H9 (cell line): ENCODE measurements at regions not wholly inside any gene's neighbourhood (a gene's known extent, or its start where the extent isn't known, plus 50 kb on each side); places are given as distances from the start of the nearest gene placed in this dataset.

Source experiments
- DNase-seq: peaks from one replicate; pipeline ENCODE4 v3.0.0-alpha.2; 2017
- H2AFZ ChIP-seq: one replicate; pipeline ENCODE4 v1.6.1; 2013; ENCODE audit warnings: mild to moderate bottlenecking, low read length, control low read depth, moderate library complexity
- H2AK5ac ChIP-seq: 2 replicates; pipeline ENCODE4 v1.6.1; 2013; ENCODE audit warnings: low read length, control low read depth, mixed read lengths; ENCODE audit not compliant: insufficient read length
- H2BK120ac ChIP-seq: one replicate; pipeline ENCODE4 v1.6.1; 2013; ENCODE audit warnings: low read depth, mild to moderate bottlenecking, low read length, control low read depth, inconsistent platforms; ENCODE audit not compliant: poor library complexity, severe bottlenecking
- H2BK12ac ChIP-seq: 2 replicates; pipeline ENCODE4 v1.6.1; 2013; ENCODE audit warnings: low read length, control low read depth, mixed read lengths, low read depth; ENCODE audit not compliant: insufficient read length
- H2BK15ac ChIP-seq: 2 replicates; pipeline ENCODE4 v1.6.1; 2013; ENCODE audit warnings: low read depth, low read length, control low read depth
- H2BK20ac ChIP-seq: one replicate; pipeline ENCODE4 v1.6.1; 2013; ENCODE audit warnings: low read depth, mild to moderate bottlenecking, low read length, control low read depth, inconsistent platforms; ENCODE audit not compliant: poor library complexity, severe bottlenecking
- H2BK5ac ChIP-seq: 2 replicates; pipeline ENCODE4 v1.6.1; 2013; ENCODE audit warnings: low read length, control low read depth, mixed read lengths; ENCODE audit not compliant: insufficient read length
- H3K14ac ChIP-seq: 2 replicates; pipeline ENCODE4 v1.6.1; 2013; ENCODE audit warnings: low read length, control low read depth; ENCODE audit not compliant: insufficient read depth
- H3K18ac ChIP-seq: 2 replicates; pipeline ENCODE4 v1.6.1; 2013; ENCODE audit warnings: low read depth, mild to moderate bottlenecking, mixed read lengths, low read length, control low read depth; ENCODE audit not compliant: insufficient read length
- H3K23ac ChIP-seq: 2 replicates; pipeline ENCODE4 v1.6.1; 2013; ENCODE audit warnings: low read length, control low read depth, mixed read lengths, low read depth; ENCODE audit not compliant: insufficient read length
- H3K23me2 ChIP-seq: 2 replicates; pipeline ENCODE4 v1.6.1; 2013; ENCODE audit warnings: low read depth, mild to moderate bottlenecking, mixed read lengths, low read length, control low read depth; ENCODE audit not compliant: insufficient read length, poor library complexity, severe bottlenecking
- H3K27ac ChIP-seq: 2 replicates; pipeline ENCODE4 v1.5.1; 2013; ENCODE audit warnings: low read length, control low read depth, mixed read lengths, low read depth; ENCODE audit not compliant: insufficient read length
- H3K27me3 ChIP-seq: 2 replicates; pipeline ENCODE4 v1.6.1; 2013; ENCODE audit warnings: low read length, control low read depth, inconsistent platforms; ENCODE audit not compliant: insufficient read depth
- H3K4ac ChIP-seq: 2 replicates; pipeline ENCODE4 v1.6.1; 2013; ENCODE audit warnings: low read depth, mild to moderate bottlenecking, control low read depth, inconsistent platforms, low read length, moderate library complexity
- H3K4me1 ChIP-seq: 2 replicates; pipeline ENCODE4 v1.6.1; 2013; ENCODE audit warnings: low read length, control low read depth, inconsistent platforms; ENCODE audit not compliant: insufficient read depth
- H3K4me2 ChIP-seq: 2 replicates; pipeline ENCODE4 v1.6.1; 2013; ENCODE audit warnings: low read length, control low read depth, mixed read lengths; ENCODE audit not compliant: insufficient read length, insufficient read depth
- H3K56ac ChIP-seq: 2 replicates; pipeline ENCODE4 v1.6.1; 2013; ENCODE audit warnings: low read depth, mild to moderate bottlenecking, mixed read lengths, low read length, control low read depth; ENCODE audit not compliant: insufficient read length
- H3K79me1 ChIP-seq: 2 replicates; pipeline ENCODE4 v1.6.1; 2013; ENCODE audit warnings: low read depth, mild to moderate bottlenecking, moderate library complexity, low read length, control low read depth, inconsistent platforms; ENCODE audit not compliant: insufficient read depth, poor library complexity, severe bottlenecking
- H3K79me2 ChIP-seq: 2 replicates; pipeline ENCODE4 v1.6.1; 2013; ENCODE audit warnings: low read length, control low read depth, inconsistent platforms; ENCODE audit not compliant: insufficient read depth
- H3K9ac ChIP-seq: 2 replicates; pipeline ENCODE4 v1.6.1; 2013; ENCODE audit warnings: low read length, control low read depth, mixed read lengths; ENCODE audit not compliant: insufficient read length; ENCODE audit errors: extremely low read depth
- H3K9me3 ChIP-seq: one replicate; pipeline ENCODE4 v1.6.1; 2013; ENCODE audit warnings: low read depth, low read length, inconsistent platforms; ENCODE audit not compliant: control insufficient read depth
- H3T11ph ChIP-seq: one replicate; pipeline ENCODE4 v1.6.1; 2013; ENCODE audit warnings: mild to moderate bottlenecking, low read length, control low read depth, inconsistent platforms
- H4K20me1 ChIP-seq: one replicate; pipeline ENCODE4 v1.6.1; 2013; ENCODE audit not compliant: control insufficient read depth, insufficient read length, insufficient read depth
- H4K5ac ChIP-seq: 2 replicates; pipeline ENCODE4 v1.6.1; 2013; ENCODE audit warnings: low read depth, mild to moderate bottlenecking, mixed read lengths, low read length, control low read depth; ENCODE audit not compliant: insufficient read length
- H4K8ac ChIP-seq: replicated peaks from 2 replicates; pipeline ENCODE4 v1.6.1; 2013; ENCODE audit warnings: low read length, control low read depth, mixed read lengths, low read depth; ENCODE audit not compliant: insufficient read length
- H4K91ac ChIP-seq: 2 replicates; pipeline ENCODE4 v1.6.1; 2013; ENCODE audit warnings: low read depth, mild to moderate bottlenecking, moderate library complexity, mixed read lengths, low read length, control low read depth; ENCODE audit not compliant: insufficient read length
- H3K27ac Mint-ChIP-seq, 3 experiments: 2 replicates in 2 of 3; 3 replicates in 1 of 3; pipeline ENCODE4 v1.8.0; 2020 to 2021; ENCODE audit warnings: mixed read lengths in 3 of 3, mild to moderate bottlenecking in 1 of 3, moderate library complexity in 1 of 3
- H3K27me3 Mint-ChIP-seq: 2 replicates; pipeline ENCODE4 v1.8.0; 2021; ENCODE audit warnings: low read depth, mild to moderate bottlenecking, moderate library complexity, mixed read lengths
- H3K36me3 Mint-ChIP-seq, 3 experiments: 2 replicates in 2 of 3; 3 replicates in 1 of 3; pipeline ENCODE4 v1.8.0; 2020 to 2021; ENCODE audit warnings: low read depth in 3 of 3, mixed read lengths in 3 of 3; ENCODE audit not compliant: insufficient read depth in 1 of 3
- H3K4me1 Mint-ChIP-seq, 2 experiments: 2 replicates each; pipeline ENCODE4 v1.8.0; 2020; ENCODE audit warnings: mixed read lengths in 2 of 2
- H3K4me3 Mint-ChIP-seq, 2 experiments: 2 replicates in 1 of 2; 3 replicates in 1 of 2; pipeline ENCODE4 v1.8.0; 2020 to 2021; ENCODE audit warnings: mild to moderate bottlenecking in 2 of 2, mixed read lengths in 2 of 2, moderate library complexity in 1 of 2
- H3K9me3 Mint-ChIP-seq, 2 experiments: 2 replicates in 1 of 2; 3 replicates in 1 of 2; pipeline ENCODE4 v1.8.0; 2020; ENCODE audit warnings: mild to moderate bottlenecking in 2 of 2, mixed read lengths in 2 of 2, moderate library complexity in 1 of 2
- WGBS: extraction: QIAGEN DNeasy Blood & Tissue Kit; methylation state at CpG from one replicate; pipeline ENCODE4 v1.1.7; 2013; ENCODE audit warnings: missing lambda C conversion rate, low lambda C conversion rate, mixed read lengths; ENCODE audit not compliant: insufficient read length; ENCODE audit errors: extremely low coverage; 5-methylcytosine and 5-hydroxymethylcytosine counted together
- TF ChIP-seq, protein P1 (sequence below): fragments of 200-600 bp; sonication (generic); conservative IDR thresholded peaks from 3 replicates; pipeline ENCODE4 v1.8.0; 2021; ENCODE audit warnings: antibody characterized with exemption, mild to moderate bottlenecking

DNA sequence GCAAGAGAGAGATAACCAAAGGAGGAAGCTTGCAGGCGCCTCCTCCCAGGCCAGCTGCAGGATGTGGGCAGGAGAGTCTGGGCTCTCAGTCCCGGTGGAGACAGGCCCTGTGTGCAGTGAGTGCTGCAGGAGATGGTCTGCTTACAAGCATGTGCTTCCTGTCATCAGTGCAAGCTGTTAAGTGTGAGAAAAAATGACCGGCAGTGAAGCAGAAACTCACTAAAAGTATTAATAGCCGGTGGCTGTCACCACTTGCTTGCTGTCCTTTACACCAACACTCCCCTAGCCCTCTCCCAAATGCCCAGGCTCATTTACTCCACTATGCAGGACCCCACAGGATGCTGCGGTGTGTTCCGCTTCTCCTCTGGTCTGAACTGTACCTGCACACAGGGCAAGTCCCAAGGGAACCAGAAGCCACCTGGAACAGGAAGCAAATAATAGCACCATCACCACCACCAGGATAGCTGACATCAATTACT is 435.6 kb upstream of the HS6ST1 start:
- H2AK5ac ChIP-seq: no peak overlapping the region
- no peaks in the 10 kb centered on the region for H3K79me2 ChIP-seq
- H3K27me3 ChIP-seq: no peaks in the 10 kb centered on the region
- no peak overlapping the region for H4K5ac ChIP-seq
- Mint-ChIP-seq H3K36me3 (no peaks in the 10 kb centered on the region), H3K4me3 (no peak overlapping the region), H3K4me1 (peaks cover 22 to 29% of the 10 kb centered on the region in 2 experiments), H3K27me3 (no peaks in the 10 kb centered on the region; the same call in none of the 2 replicates), H3K9me3 (no peaks in the 10 kb centered on the region), H3K27ac (no peak overlapping the region)
- H2BK12ac ChIP-seq: no peak overlapping the region
- H3K18ac ChIP-seq: no peak overlapping the region
- H2AFZ ChIP-seq: no peak overlapping the region
- H3K23me2 ChIP-seq: no peaks in the 10 kb centered on the region
- no CpG with 5 or more reads among the region's 6 CpGs for WGBS
- H2BK15ac ChIP-seq: no peak overlapping the region
- peaks cover 2% of the 10 kb centered on the region; the same call in 1 of the 2 replicates for H3K4me1 ChIP-seq
- no peak overlapping the region for H4K91ac ChIP-seq
- no peaks in the 10 kb centered on the region for H3K79me1 ChIP-seq
- TF ChIP-seq, protein P1, sequence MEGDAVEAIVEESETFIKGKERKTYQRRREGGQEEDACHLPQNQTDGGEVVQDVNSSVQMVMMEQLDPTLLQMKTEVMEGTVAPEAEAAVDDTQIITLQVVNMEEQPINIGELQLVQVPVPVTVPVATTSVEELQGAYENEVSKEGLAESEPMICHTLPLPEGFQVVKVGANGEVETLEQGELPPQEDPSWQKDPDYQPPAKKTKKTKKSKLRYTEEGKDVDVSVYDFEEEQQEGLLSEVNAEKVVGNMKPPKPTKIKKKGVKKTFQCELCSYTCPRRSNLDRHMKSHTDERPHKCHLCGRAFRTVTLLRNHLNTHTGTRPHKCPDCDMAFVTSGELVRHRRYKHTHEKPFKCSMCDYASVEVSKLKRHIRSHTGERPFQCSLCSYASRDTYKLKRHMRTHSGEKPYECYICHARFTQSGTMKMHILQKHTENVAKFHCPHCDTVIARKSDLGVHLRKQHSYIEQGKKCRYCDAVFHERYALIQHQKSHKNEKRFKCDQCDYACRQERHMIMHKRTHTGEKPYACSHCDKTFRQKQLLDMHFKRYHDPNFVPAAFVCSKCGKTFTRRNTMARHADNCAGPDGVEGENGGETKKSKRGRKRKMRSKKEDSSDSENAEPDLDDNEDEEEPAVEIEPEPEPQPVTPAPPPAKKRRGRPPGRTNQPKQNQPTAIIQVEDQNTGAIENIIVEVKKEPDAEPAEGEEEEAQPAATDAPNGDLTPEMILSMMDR: no peak
- no peak overlapping the region for H3K23ac ChIP-seq
- H3K9me3 ChIP-seq: no peaks in the 10 kb centered on the region
- no peak overlapping the region for H2BK20ac ChIP-seq
- H3K9ac ChIP-seq: no peak overlapping the region
- no peak for DNase-seq
- H3T11ph ChIP-seq: no peak overlapping the region
- no peak overlapping the region for H2BK120ac ChIP-seq
- H3K27ac ChIP-seq: no peak overlapping the region
- H2BK5ac ChIP-seq: no peak overlapping the region
- no peak overlapping the region for H4K8ac ChIP-seq
- H3K4ac ChIP-seq: no peak overlapping the region
- H4K20me1 ChIP-seq: no peaks in the 10 kb centered on the region
- H3K56ac ChIP-seq: no peak overlapping the region
- no peak overlapping the region for H3K14ac ChIP-seq
- no peak overlapping the region for H3K4me2 ChIP-seq
